GM19438 (cell line): ENCODE measurements at regions not wholly inside any gene's neighbourhood (a gene's known extent, or its start where the extent isn't known, plus 50 kb on each side); places are given as distances from the start of the nearest gene placed in this dataset.
"Not testable (repeated sequence)": the region's sequence is repeated elsewhere in the genome, so short reads cannot be mapped to it uniquely, and the experiment has no call there.

Source experiments
- ATAC-seq: cut with Tn5 transposase; IDR thresholded peaks from one replicate; pipeline ENCODE4 v1.9.1; 2021; ENCODE audit warnings: low read depth; ENCODE audit not compliant: unreplicated experiment

DNA sequence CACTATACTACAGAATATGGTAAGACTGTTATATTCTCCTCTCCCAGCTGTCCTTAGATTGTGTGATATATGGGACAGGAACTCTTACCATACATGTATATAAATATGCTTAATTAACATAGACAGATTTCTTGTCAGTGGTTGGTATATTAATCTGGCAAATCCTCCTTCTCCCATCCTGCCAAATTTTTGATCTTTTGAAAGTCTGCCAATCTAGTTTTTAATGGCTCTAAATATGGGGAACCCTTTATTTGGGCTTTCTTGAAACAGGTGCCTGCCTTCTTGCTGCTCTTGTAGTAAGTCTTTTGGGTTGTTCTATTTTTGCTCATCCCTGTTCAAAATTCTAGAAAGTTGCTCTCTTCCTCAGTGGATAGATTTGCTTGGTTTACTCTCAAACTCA is 63.5 kb downstream of the SPATA31D1 start:
- ATAC-seq = no peak

DNA sequence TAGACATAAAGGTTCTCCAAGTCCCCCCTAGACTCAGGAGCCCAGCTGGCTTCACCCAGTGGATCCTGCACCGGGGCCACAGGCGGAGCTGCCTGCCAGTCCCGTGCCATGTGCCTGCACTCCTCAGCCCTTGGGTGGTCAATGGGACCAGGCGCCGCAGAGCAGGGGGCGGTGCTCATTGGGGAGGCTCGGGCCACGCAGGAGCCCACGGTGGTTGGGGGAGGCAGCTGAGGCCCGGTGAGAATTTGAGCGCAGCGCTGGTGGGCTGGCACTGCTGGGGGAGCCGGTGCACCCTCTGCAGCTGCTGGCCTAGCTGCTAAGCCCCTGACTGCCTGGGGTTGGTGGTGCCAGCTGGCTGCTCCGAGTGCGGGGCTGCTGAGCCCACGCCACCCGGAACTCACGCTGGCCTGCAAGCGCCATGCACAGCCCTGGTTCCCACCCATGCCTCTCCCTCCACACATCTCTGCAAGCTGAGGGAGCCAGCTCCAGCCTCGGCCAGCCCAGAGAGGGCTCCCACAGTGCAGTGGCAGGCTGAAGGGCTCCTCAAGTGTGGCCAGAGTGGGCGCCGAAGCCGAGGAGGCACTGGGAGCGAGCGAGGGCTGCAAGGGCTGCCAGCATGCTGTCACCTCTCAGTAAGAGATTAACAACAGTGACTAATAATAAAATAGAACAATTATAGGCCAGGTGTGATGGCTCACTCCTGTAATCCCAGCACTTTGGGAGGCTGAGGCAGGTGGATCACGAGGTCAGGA is 65.9 kb downstream of the SPATA31D1 start:
- ATAC-seq = no peak

- no peak for ATAC-seq
Measured at GRCh38 chr9:82057805-82058204, 69.2 kb downstream of the SPATA31D1 start.

- not testable (repeated sequence) for ATAC-seq
Measured at GRCh38 chr9:82061801-82062200, 73.2 kb downstream of the SPATA31D1 start.

DNA sequence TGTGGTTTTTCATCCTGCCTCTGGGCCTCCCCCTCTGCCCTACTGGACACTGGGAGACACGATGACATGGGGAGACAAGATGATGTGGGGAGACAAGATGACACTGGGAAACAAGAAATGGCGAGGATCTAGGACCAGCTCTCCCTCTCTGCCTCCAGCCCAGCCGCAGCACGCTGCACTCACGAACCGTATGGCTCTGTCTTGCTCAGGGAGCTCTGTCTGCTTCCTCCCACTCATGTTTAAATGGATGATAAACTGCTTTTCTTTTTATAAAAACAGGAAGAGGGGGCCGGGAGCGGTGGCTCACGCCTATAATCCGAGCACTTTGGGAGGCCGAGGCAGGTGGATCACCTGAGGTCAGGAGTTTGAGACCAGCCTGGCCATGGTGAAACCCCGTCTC is 73.7 kb downstream of the SPATA31D1 start:
- ATAC-seq = no peak

DNA sequence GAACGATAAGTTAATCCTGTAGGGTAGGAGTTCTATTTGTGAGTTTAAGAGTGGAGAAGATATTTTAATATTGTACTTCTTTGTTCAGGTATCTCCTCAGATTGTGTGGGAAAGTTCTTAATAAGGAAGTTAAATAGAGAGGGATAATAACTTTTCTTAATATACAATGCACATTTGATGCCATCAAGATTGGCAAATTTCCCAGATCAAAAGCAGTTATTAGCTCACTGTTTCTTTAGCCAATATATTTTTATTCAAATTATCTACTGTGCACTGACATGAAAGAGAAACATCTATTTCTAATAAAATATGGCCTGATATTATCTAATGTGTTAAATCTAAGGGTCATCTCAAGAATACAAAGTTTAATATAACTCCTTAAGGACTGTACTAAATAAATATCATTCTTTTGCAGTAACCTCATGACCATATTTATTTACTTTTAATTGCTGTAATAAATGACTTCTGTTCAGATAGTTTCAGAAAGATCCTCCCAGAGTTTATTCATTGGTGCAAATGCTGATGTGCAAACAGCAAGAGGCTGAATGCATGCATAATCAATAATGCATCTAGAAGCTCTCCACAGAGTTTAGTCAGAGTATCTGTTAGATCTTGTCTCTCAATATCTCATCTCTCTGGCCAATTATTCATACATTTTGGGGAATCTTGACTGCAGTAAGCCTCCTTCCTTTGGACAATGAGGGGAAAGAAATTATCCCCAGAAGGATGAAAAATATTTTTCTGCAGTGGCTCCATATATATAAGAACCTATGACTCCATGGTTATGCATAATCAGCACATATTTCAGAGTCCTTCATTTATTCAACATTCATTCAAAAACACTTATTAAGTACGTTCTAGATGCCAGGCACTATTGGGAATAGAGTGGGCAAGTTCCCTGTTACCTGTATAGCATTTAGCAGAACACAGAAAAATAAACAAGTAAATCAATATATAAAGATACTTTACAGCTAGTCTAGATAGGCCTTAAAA is 85.3 kb downstream of the SPATA31D1 start:
- no peak for ATAC-seq

- no peak for ATAC-seq
Measured at GRCh38 chr9:82080265-82080664, 91.7 kb downstream of the SPATA31D1 start.

- ATAC-seq = no peak
Measured at GRCh38 chr9:82081496-82081895, 92.9 kb downstream of the SPATA31D1 start.

- no peak for ATAC-seq
Measured at GRCh38 chr9:82082563-82082962, 94.0 kb downstream of the SPATA31D1 start.

DNA sequence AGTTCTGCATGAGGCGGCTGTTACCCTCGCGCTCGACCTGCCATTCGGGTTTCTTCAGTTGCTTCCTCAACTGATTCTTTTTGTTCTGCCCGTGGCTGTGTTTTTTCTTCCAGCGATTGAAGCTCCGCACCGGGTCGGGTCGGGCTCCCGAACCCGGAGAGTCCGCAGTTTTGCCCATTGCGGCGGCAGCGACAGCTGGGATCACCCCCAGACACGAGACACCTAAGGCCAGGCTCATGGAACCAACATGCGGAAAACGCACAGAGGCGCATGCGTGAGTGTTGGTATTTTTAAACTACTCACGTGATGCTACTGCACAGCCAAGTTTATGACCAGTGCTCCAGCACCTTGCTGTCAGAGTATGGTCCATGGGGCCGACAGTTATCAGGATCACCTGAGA is 100.0 kb downstream of the SPATA31D1 start:
- ATAC-seq = no peak

DNA sequence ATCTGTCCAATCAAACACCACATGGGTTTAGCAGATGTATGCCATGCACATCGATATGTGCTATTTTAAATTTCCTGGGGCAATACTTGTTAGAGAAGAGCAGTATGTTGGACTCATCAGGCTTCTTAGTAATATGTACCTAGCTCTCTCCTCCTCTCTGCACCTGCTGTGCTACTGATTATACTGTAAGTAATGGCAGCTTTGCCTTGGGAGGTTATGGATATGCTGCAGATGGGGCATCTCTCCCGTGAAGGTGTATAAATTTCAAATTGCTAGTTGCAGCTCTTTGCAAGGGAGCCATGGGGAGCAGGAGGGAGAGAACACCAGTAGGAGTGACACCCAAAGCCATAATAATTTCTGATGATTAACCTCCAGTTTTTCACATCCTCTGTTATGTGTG is 101.5 kb downstream of the SPATA31D1 start:
- ATAC-seq = no peak

GRCh38 chr9:82091100-82091499 is 102.5 kb downstream of the SPATA31D1 start:
- ATAC-seq = no peak

GRCh38 chr9:82091610-82092009 is 103.0 kb downstream of the SPATA31D1 start:
- no peak for ATAC-seq

DNA sequence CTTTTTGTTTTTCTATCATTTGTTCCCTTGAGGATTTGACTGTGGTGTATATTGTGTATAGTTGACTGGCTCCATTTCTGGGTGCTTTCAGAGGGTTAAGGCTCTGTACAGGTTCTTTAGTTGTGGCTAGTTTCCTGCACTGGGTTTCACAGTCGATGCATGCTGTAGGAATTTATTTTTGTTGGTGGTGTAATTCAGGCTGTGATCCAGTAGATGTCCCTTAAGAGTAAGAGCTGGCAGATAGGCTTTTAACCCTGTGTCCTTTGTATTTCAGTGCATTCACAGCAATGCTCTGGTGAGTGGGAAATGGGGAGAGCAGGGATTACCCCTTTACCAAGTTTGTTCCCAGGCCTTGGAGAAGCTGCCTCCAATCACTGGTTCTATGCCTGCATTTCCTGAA is 112.9 kb downstream of the SPATA31D1 start:
- ATAC-seq = no peak

DNA sequence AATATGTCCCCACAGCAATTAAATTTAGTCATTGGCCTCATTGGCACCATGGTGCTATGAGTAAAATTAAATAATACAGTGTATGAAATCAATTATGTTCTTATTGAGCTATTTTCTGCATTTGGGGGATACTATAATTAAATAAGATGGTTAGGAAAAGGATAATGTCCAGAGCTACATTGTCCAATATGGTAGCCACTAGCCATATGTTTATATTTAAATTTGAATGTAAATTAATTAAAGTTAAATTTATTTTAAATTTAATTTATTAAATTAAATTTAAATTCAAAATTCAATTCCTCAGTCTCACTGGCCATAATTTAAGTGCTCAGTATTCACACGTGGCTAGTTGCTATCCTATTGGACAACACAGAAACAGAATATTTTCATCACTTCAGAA is 115.7 kb downstream of the SPATA31D1 start:
- ATAC-seq = no peak

DNA sequence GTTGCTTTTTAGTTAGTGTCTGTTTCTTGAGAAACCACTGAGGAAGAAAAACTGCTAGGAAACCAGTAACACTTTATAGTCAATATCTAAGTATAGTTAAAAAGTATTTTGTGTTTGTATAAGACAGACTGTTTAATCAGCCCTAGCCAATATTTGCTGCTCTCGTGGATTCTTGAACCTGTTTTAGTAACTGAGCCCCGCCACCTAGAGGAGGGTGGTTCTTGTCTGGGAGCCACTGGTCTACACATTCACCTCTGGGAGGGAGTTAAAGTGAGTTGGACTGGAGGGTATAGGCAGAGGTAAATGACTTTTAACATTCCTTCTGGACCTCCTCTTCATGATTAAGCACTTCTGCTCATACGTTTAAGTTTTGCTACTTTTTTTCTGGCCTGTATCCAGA is 117.2 kb downstream of the SPATA31D1 start:
- no peak for ATAC-seq

DNA sequence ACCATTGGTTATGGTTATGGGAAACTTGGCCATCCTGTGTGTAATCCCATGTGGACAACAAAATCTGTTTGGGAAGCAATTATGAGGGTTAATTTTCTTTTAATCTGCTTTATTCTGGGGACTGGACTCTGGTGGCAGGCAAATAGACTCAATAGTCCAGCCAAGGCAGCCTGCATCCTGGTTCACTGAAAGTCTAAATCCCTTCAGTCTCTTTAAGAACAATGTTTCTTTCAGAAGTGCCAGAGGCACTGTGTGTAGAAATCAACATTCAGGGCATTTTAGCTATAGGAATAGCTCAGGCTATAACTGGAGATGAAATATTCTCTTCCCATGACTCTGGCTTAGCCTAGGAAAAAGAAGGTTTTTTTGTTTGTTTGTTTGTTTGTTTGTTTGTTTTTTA is 118.0 kb downstream of the SPATA31D1 start:
- no peak for ATAC-seq

- ATAC-seq = no peak
Measured at GRCh38 chr9:82108474-82108873, 119.9 kb downstream of the SPATA31D1 start.

- ATAC-seq = no peak
Measured at GRCh38 chr9:82108941-82109340, 120.4 kb downstream of the SPATA31D1 start.

GRCh38 chr9:82109626-82110025 is 121.1 kb downstream of the SPATA31D1 start:
- ATAC-seq = no peak

- no peak for ATAC-seq
Measured at GRCh38 chr9:82110881-82111280, 122.3 kb downstream of the SPATA31D1 start.

DNA sequence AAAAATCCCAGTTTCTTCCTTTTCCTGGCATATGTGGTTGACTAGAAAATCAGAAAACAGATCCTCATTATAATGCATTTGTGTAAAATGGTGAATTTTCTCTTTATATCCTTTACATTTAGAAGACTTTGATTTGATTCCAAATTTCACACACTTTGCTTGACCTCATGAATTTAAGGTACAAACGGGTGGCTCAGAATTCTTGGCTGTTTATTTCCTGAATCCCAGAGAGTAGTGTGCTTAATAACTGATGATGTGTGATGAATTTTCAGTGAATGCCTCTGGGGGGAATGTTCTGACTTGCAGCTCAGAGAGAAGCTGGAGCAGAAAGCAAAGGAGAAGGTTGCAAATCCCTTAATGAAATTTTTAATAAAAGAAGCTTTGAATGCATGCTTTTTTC is 126.8 kb downstream of the SPATA31D1 start:
- no peak for ATAC-seq
